Ureter (tissue), 1 donor: ENCODE measurements at regions not wholly inside any gene's neighbourhood (a gene's known extent, or its start where the extent isn't known, plus 50 kb on each side); places are given as distances from the start of the nearest gene placed in this dataset.

Source experiments
- DNase-seq: peaks from one replicate; pipeline ENCODE4 v3.0.0-alpha.2; 2020; ENCODE audit warnings: low spot score
- donor health status: DM: yes; HTN: yes; CAD: no.

- no peak for DNase-seq
Observed at GRCh38 chr18:1954583-1955312, 616.6 kb downstream of the METTL4 start.

DNA sequence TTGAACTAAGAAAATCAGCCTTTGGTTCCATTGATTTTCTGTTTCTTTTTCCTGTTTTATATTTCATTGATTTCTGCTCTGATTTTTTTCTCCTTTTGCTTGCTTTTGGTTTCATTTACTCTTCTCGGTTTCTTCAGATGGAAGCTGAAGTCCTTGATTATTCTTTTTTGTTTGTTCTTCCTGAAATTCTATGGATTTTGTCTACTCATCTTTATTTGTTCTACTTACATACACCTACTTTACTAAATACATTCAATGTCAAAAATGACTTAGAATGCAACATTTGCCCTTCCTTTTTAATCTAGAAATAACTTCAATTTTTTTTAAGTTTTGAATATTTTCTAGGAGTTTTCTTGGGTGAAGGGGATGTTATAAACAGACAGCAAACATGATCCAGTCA is 612.5 kb downstream of the METTL4 start:
- no peak for DNase-seq

DNA sequence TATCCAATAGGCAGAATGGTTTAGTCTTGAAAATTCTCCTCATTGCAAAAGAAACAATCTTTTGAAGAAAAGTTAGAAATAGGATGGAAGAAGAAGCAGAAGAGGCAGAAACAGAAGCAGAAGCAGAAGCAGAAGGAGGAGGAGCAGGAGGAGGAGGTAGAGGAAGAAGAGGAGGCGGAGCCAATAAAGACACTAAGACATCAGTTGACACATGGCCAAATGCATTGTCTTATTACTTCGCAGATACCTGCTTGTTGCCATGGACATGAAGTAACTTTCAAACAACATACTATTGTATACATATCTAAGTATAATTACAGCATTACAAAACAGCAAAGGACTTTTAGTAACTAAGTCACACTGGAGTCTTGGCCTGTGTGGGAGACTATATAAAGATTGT is 606.3 kb downstream of the METTL4 start:
- no peak for DNase-seq

DNA sequence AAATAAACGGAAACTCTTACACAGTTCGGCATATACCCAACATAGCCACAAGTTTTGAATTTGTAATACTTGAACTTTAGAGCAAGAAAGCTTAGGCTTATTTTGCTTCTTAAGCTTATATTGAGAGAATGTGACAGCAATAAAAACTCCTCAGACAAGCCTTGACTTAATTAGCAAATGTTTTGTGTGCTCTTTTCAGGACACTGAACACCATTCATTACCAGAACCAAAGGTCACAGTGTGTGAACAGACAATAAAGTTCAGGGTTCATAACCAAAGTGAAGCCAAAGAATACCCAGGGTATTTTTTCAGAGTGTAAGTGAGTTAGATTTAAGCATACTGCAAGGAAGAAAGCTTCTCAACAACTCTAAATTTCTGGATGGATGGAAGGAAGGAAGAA is 605.8 kb downstream of the METTL4 start:
- no peak for DNase-seq

DNA sequence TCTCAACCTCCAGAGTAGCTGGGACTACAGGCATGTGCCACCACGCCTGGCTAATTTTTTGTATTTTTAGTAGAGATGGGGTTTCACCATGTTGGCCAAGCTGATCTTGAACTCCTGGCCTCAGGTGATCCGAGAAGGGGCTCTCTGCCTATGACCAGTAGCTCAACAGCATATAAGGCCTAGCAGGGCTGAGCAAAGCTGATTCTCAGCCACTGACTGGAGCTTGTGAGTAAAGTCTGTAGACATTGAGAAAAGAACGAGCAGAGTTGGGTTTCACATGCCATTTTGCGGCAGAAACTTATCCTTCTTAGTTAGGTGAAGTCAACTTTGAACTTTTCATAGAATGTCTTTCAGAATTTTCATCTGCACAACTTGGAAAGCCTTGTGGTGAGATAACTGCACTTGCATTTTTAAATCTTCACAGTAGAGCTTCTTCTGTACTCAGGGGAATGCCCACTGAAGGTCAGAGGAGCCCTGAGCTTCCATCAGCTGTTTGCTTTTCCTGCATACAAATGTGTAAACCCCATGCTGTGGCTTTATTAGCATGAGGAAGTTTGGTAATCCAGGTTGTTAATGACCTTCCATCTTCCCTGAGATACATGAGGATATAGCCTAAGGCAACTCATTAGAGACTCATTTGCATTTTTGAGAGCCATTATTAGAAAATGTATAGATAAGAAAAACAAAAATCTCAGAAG is 602.4 kb downstream of the METTL4 start:
- DNase-seq, result no peak

GRCh38 chr18:1976484-1976883 is 594.8 kb downstream of the METTL4 start:
- no peak for DNase-seq

GRCh38 chr18:1982056-1982455 is 589.2 kb downstream of the METTL4 start:
- no peak for DNase-seq

DNA sequence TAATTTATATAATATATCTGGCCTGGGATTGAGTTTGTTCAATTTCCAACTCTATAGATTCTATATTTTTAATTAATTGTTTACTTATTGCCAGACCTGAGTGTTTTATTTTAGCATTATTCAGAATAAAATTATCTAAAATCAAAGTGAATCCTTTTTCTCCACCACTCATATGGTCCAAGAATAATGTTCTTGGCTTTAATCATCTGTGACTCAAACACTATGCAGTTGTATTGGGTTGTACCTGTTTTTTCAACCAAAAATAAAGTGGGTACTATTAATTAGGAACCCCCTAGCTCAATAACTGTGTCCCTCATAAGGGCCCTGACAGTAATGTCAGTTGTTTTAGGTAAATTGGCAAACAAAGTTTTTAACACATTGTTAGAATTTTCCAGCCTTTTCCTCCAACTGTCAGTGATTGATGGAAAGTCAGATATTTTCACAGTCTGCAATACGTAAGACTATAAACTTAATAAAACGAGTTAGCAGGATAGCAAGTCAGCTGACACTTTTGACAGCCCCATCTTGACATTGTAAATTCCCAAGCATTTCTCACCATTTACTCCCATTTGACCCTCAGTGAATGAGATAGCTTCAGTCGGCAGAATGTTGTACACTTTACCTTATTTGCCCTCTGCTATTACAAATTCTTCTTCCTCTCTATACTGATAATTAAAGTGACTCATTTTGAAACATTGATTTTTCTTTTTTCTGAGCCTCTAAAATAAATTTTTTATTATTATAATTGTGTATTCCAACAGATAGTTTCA is 587.4 kb downstream of the METTL4 start:
- no peak for DNase-seq

DNA sequence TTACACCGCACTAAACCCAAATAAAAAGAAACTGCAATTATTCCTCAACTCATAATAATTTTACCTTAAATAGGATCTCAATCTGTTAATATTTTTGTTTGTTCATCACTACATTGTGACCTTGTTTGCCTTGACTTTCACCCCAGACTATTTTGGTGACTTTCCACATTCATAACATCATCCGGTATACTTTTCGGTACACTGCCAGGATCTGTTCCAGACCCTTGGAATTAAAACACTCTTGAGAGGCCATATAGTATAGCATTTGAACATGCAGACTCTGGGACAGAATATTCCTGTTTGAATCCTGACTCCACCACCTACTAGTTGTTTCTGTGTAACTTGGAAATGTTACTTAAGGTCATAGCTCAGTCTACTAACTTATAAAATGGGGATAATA is 577.4 kb downstream of the METTL4 start:
- no peak for DNase-seq

DNA sequence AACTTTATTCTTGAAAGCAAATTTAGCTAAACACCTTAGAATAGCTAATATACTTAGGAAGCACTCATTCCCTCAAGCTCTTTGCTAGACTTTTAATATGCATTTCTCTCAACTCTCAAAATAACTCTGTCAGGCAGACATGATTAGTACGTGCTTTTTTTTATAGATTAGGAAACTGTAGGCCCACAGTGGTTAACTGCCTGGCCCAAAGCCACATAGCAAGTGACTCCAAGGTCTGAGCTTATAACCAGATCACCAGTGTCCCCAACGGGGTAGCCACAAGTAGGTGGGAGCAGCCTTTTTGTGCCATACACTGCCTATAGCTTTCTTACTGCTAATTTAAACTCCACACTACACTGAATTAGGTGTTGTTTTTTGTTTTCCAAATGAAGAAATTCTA is 576.8 kb downstream of the METTL4 start:
- DNase-seq, result no peak

GRCh38 chr18:1995041-1995612 is 576.2 kb downstream of the METTL4 start:
- no peak for DNase-seq

DNA sequence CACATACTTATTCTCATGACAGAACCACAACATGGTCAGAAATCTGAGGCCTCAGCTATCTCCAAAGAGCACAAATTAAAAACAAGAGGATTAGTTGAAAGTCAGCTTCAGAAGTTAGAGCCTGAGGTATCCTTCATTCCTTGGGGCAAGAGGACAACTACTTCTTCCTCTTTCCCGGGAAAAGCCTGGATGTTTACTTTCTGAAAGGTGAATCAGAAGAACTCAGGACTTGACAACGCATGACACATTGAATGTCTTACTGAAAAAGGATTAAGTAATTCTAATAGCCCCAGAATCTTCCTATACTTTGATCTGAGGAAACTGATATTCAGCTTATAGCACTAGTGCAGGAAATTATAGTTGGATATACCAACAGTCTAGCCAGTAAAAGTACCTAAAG is 573.2 kb downstream of the METTL4 start:
- no peak for DNase-seq

- no peak for DNase-seq
Observed at GRCh38 chr18:1999387-1999786, 571.9 kb downstream of the METTL4 start.

DNA sequence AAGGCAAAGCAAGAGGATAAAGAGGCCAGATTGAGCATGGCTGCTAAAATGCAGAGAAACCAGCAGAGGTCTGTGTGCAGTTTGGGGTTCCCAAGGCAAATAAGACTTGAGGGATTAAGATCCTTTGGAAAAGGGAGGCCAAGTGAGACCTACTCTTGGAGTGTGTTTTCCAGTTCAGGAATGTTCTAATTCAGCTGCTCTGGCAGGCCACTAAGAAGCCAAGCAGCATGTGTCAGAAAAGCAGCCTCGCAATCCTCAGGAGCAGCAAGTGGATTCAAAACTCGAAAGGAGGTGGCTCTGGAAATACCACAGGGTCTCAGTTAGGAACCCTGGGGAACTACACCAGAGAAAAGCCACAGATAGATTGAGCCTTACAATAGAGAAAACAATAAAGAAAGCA is 569.2 kb downstream of the METTL4 start:
- DNase-seq, result no peak

DNA sequence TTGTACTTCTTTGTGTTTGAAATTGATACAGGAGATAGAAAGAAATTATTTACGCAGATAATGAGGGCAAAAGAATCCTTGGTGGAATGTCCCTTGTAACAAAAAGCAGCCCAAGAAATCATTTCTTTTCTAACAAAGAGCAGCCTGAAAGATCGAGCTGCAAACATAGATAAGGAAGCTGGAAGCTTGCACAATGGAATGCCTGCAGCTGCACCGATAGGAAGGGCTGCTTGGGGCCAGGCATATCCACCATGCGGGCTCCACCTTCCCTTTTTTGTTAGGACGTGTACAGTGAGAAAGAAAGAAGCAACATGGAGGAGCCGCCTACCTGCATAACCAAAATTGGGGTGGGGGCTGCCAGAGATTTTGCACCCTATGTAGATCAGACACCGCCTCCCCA is 568.7 kb downstream of the METTL4 start:
- no peak for DNase-seq

DNA sequence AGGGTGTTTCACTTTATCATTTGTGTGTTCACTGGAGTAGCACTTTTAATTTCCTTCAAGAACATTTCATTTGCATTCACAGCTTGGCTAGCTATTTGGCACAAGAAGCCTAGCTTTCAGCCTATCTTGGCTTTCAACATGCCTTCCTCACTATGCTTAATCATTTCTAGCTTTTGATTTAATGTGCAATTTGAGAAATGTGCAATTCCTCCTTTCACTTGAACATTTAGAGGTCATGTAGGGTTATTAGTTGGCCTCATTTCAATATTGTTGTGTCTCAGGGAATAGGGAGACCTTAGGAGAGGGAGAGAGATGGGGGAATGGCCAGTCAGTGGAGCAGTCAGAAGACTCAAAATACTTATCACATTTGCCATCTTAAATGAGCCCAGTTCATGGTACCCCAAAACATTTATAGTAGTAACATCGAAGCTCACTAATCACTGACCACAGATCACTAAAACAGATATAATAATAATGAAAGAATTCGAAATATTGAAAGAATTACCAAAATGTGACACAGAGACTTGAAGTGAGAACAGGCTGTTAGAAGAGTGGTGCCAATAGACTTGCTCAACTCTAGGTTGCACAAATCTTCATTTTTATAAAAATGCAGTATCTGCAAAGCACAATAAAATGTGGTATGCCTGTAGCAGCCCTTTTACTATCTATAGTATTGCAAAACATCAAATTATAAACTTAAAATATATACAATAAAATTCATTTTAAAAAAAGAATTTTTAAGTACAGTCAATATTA is 561.2 kb downstream of the METTL4 start:
- no peak for DNase-seq

GRCh38 chr18:2027016-2027415 is 544.3 kb downstream of the METTL4 start:
- no peak for DNase-seq

GRCh38 chr18:2027756-2028155 is 543.5 kb downstream of the METTL4 start:
- no peak for DNase-seq

- no peak for DNase-seq
Observed at GRCh38 chr18:2028986-2029385, 542.3 kb downstream of the METTL4 start.

DNA sequence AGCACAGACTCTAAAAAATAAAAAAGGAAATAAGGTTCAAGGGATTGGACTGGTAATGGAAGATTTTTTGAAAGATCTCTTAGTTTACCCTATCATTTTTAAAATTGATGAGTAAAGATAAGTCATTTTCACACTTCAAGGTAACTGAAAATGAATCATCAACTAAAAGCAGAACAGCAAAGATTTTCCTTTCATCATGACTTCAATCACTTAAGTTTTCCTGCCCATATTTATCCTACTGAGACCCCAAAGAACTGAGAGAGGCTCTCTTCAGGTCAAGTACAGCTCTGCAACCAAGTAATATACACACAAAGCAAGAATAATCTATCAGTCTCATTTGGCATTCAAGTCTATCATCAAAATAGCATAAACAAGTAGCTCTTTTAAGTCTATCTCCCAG is 540.7 kb downstream of the METTL4 start:
- no peak for DNase-seq

- DNase-seq, result no peak
Observed at GRCh38 chr18:2032036-2032435, 539.3 kb downstream of the METTL4 start.

DNA sequence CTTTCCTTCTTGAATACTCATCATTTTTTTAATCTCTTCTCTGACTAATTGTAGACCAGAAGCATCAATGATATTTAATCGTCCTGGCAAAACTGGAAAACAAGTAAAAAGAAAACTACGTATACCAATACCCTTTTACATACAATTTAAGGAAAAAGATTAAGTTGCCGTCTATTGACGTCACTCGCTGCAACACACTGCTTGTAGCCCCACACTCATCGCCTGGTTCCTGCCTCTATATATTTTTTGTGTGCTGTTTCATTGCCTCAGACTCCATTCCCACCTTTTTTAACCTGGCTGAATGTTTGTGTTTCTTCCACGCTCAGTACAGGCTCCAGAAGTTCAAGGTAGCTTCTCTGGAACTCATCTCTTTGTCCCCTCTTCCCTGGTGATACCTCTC is 536.2 kb downstream of the METTL4 start:
- no peak for DNase-seq
